ENCODE measurements at regions not wholly inside any gene's neighbourhood (a gene's known extent, or its start where the extent isn't known, plus 50 kb on each side); places are given as distances from the start of the nearest gene placed in this dataset.

DNA sequence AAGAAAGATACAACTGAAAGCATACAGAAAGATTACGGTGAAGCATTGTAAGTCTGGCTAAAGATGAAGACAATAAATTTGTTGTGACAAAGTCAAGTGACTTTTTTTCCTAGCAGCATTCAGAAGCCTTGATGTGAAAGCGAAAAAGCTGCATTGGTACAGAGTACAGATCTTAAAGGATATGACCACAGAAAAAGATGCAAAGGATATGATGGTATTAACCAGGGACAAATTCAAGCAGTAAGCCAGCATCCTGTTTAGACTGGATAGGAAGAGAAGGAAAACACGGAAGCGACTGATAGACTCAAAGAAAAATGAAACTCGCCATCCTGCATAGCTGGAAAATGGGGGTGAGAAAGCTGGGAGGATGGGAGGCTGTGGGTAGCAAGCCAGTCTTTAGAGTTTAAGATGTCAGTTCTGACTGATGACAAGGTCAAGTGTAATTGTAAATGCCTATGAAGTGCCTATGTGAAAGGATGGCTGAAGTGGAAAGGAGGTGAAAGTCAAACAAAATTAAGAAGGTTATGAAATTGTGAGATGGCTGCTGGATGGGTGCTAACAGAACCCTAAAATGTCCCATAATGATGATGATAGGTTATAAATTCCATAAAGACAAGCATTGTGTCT is 92.4 kb downstream of the PHLDA1 start:
- no peak for TF ChIP-seq CTCF (IDR thresholded peaks at IDR 0.05; ENCODE audit: insufficient read depth, low read length, poor library complexity, severe bottlenecking)
- no peak for DNase-seq (ENCODE audit: low read depth)
- H3K4me3 ChIP-seq (ENCODE audit: low read depth, low read length): no peak overlapping the region
- H3K36me3 ChIP-seq (ENCODE audit: control insufficient read depth, insufficient read depth, low read length): no peaks in the 10 kb centered on the region
- no peaks in the 10 kb centered on the region for H3K27me3 ChIP-seq (ENCODE audit: control insufficient read depth, insufficient read depth, low read length)

DNA sequence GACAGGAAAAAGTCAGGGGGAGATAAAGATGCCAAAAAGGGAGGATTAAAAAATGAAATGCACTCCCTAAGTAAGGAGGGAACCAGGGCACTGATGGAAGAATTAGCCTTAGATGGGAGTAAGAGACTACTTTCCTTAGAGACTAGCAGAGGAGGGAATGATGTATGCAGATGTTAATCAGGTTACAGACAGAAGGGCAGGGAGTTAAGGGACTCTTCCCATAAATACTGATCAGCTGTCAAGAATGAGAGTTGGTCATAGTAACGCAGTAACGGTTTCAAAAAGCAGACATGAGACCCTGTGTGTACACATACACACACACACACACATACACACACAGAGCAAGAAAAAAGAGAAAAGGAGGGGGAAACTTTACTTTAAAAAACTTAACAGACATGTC is 93.4 kb downstream of the PHLDA1 start:
- Histone ChIP-seq H3K27me3 (ENCODE audit: control insufficient read depth, insufficient read depth, low read length) (no peaks in the 10 kb centered on the region), H3K36me3 (ENCODE audit: control insufficient read depth, insufficient read depth, low read length) (no peaks in the 10 kb centered on the region), H3K4me3 (ENCODE audit: low read depth, low read length) (no peak overlapping the region)
- TF ChIP-seq CTCF (IDR thresholded peaks at IDR 0.05; ENCODE audit: insufficient read depth, low read length, poor library complexity, severe bottlenecking): no peak
- no peak for DNase-seq (ENCODE audit: low read depth)

DNA sequence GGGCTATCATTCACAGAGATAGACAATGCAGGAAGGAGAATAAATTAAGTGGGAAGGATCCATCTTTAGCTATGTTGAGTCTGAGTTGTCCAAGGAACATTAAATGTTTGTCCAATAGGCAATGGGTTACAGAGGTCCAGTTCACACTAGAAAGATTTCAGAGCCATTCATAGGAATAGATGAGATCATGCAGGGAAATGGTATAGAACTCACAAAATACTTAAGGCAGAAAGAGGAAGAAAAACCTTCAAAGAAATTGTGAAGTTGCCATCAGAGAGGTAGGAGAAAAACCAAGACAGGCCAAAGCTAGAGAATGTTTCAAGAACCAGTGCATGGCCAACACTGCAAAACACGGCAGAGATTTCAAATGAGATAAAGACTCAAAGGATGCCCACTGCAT is 94.1 kb downstream of the PHLDA1 start:
- Histone ChIP-seq H3K36me3 (ENCODE audit: control insufficient read depth, insufficient read depth, low read length) (no peaks in the 10 kb centered on the region), H3K27me3 (ENCODE audit: control insufficient read depth, insufficient read depth, low read length) (no peaks in the 10 kb centered on the region), H3K4me3 (ENCODE audit: low read depth, low read length) (no peak overlapping the region)
- no peak for TF ChIP-seq CTCF (IDR thresholded peaks at IDR 0.05; ENCODE audit: insufficient read depth, low read length, poor library complexity, severe bottlenecking)
- no peak for DNase-seq (ENCODE audit: low read depth)

GRCh38 chr12:75936515-75937440 is 94.8 kb downstream of the PHLDA1 start:
- DNase-seq (ENCODE audit: low read depth): no peak
- H3K36me3 ChIP-seq (ENCODE audit: control insufficient read depth, insufficient read depth, low read length): no peaks in the 10 kb centered on the region
- H3K27me3 ChIP-seq (ENCODE audit: control insufficient read depth, insufficient read depth, low read length): no peaks in the 10 kb centered on the region
- TF ChIP-seq CTCF (IDR thresholded peaks at IDR 0.05; ENCODE audit: insufficient read depth, low read length, poor library complexity, severe bottlenecking): no peak
- no peak overlapping the region for H3K4me3 ChIP-seq (ENCODE audit: low read depth, low read length)

DNA sequence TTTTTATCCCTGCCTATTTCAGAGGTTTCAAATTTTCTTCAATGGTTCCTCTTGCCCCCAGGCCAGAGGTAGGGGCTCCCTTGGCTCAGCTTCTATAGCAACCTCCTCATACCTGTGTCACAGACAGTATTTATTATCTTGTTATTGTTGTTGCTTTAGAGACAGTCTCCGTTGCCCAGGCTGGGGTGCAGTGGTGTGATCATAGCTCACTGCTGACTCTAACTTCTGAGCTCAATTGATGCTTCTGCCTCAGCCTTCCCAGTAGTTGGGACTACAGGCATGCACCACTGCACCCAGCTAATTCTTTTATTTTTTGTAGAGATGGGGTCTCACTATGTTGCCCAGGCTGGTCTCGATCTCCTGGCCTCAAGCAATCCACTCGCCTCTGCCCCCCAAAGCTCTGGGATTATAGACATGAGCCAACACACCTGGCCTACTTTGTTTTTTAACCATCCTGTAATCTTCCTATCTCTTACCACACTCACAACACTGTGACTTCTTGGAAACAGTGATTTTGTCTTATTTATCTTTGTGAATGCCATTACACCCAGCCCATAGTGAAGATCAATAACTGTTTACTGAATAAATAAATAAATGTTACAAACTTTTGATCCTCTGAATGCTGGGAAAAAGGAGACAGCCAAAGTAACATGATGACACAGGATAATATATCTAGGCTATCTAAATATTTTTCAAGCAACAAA is 95.9 kb downstream of the PHLDA1 start:
- no peak for TF ChIP-seq CTCF (IDR thresholded peaks at IDR 0.05; ENCODE audit: insufficient read depth, low read length, poor library complexity, severe bottlenecking)
- DNase-seq (ENCODE audit: low read depth): no peak
- H3K4me3 ChIP-seq (ENCODE audit: low read depth, low read length): no peak overlapping the region
- H3K27me3 ChIP-seq (ENCODE audit: control insufficient read depth, insufficient read depth, low read length): no peaks in the 10 kb centered on the region
- H3K36me3 ChIP-seq (ENCODE audit: control insufficient read depth, insufficient read depth, low read length): no peaks in the 10 kb centered on the region

All from kidney epithelial cell (primary cell).